GM12873 (cell line): ENCODE measurements at regions not wholly inside any gene's neighbourhood (a gene's known extent, or its start where the extent isn't known, plus 50 kb on each side); places are given as distances from the start of the nearest gene placed in this dataset.

Source experiments
- TF ChIP-seq, protein P1 (sequence below): IDR thresholded peaks from 2 replicates; pipeline ENCODE4 v1.5.1; 2012; ENCODE audit warnings: low read depth, mild to moderate bottlenecking, moderate library complexity, low read length, control low read depth; ENCODE audit not compliant: insufficient read depth; ENCODE audit errors: missing control alignments

DNA sequence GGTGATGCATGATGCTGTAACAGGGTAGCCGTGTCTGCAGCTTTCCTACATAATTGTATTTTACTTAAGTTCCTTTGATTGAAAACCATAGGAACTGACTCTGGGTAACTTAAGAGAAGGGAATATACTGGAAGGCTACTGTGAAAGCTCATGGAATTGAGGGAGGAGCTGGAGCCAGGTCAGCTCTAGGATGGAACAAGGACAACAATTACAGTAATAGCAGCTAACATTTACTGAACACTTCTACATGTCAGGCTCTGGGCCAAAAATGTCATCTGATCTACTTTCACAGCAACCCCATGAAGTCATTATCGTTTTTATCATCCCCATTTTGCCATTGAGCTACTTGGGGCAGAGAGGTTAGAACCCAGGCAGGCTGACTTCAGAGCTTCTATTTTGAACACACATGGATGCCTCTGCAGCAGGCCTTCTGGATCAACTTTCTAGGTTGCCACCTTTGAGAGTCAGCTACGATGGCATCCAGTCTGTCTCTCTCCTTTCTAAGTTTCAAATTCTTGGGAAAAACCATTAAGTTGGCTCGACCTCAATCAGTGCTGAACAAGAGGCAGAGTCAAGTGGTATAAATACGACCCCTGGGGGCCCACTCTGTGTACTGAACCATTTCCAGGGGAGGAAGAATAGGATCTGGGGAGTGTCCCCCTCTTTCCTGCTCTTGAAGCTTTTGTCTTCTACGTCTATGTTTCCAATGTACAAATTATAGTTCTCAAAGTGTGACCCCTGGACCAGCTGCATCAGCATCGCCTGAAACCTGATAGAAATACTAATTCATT lies 272.3 kb upstream of the PLPP4 start:
- TF ChIP-seq, protein P1, sequence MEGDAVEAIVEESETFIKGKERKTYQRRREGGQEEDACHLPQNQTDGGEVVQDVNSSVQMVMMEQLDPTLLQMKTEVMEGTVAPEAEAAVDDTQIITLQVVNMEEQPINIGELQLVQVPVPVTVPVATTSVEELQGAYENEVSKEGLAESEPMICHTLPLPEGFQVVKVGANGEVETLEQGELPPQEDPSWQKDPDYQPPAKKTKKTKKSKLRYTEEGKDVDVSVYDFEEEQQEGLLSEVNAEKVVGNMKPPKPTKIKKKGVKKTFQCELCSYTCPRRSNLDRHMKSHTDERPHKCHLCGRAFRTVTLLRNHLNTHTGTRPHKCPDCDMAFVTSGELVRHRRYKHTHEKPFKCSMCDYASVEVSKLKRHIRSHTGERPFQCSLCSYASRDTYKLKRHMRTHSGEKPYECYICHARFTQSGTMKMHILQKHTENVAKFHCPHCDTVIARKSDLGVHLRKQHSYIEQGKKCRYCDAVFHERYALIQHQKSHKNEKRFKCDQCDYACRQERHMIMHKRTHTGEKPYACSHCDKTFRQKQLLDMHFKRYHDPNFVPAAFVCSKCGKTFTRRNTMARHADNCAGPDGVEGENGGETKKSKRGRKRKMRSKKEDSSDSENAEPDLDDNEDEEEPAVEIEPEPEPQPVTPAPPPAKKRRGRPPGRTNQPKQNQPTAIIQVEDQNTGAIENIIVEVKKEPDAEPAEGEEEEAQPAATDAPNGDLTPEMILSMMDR: no peak

DNA sequence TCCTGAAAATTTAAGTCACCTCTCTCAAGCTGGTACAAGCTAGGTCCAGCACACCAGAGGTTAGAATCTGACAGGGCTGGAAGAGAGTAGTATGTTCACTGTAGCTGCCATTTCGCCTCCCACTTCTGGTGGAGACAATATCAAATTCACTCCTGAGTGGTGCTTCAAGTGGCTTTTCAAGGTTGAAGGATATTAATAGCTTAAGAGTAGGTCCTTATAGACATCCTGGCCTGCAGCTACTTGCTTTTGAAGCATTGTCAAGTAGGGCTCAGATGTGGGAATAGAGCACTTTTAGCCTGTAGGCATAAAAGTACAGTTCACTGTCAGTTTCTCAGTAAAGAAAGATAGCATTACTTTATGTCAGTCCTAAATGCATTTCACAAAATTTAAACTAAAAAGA lies 270.5 kb upstream of the PLPP4 start:
- TF ChIP-seq, protein P1: no peak

DNA sequence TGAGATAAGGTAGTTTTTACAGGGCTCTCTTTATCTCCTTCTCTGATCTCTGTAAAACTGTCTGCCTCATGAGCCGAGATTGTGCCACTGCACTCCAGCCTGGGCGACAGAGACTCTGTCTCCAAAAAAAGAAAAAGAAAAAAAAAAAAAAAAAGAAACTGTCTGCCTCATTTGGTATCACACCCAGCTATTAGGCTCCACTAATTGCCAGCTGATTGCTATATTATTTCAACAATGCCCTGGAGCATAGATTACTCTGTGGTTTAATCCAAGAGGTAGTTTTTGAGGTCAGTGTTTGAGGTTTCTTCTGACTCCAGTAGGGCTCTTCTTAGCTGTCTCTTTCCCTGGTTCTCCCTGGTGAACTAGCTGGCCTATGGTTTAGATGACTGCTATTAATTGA lies 268.1 kb upstream of the PLPP4 start:
- TF ChIP-seq, protein P1: no peak

DNA sequence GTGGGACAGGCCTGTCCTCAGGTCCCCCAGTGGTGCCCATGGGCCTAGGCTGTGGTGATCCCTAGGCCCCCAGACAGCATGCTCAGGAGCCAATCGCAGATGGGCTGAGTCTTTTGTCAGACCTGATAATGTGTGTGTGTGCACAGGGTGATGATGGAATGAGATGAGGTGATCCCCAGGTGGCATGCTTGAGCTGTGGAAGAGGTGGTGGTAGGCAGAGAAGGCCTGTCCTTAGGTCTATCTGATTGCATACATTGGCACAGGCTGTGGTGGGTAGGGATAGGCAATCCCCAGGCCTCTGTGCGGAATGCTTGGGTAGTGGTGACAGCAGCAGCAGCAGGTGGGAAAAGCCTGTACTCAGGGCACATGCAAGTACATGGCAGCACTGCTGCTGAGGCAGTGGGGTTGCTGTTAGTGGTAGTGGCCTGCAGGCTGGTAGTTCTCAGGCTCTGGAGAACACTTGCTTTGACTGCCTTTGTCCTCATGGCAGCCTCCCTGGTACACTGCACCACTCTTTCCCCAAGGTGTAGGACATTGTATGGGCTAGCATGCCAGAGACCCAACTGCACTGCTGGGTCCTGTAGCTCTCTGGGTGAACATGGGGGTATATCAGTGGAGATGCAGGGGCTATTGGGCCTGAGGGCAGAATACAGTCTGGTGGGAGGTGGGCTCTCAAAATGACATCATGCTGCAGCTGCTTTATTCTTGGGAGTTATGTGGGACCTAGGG lies 260.9 kb upstream of the PLPP4 start:
- TF ChIP-seq, protein P1: no peak

DNA sequence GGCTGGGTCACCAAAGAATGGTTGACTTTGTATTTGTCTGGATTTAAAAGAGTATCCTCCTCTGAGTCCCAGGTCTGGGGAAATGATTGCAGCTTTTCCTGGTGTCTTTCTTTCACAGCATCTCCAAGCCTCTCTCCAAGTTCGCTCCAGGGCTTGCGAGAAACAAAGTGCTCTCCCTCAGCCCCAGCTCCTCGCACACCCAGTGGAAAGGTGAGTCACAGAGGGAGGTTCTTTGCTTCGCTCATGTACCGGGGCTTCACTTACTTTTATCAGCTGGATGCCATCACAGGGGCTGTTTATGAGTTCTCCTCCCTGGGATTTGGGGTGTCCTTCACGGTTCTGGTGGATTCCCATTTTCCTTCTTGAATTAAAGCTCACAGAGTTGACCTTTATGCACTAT lies 252.2 kb upstream of the PLPP4 start:
- TF ChIP-seq, protein P1: no peak

DNA sequence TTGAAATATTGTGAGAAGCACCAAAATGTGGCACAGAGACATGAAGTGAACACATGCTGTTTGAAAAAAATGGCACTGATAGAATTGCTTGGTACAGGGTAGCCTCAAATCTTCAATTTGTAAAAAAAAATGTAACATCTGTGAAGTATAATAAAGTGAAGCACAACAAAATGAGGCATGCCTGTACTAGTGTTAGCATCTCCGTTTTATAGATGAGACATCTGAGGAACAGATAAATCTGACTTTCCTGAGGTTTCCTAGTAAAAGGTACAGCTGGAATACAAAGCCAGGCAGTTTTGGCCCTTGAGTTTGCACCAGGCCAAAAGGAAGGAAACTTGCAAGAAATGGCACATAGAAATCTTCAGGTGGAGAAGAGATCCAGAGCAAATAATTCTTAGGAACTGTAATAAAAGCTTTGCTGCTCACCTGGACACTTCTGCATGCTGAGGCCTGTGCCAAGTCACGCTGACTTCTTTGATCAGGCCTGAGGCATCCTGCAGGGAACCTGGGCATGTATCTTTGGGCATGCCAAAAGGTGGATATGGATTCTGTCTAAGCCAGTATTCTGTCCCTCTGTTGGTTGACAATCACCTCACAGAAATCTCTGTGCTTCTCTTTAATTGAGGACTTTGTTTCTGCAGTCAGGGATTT lies 251.5 kb upstream of the PLPP4 start:
- TF ChIP-seq, protein P1: no peak

DNA sequence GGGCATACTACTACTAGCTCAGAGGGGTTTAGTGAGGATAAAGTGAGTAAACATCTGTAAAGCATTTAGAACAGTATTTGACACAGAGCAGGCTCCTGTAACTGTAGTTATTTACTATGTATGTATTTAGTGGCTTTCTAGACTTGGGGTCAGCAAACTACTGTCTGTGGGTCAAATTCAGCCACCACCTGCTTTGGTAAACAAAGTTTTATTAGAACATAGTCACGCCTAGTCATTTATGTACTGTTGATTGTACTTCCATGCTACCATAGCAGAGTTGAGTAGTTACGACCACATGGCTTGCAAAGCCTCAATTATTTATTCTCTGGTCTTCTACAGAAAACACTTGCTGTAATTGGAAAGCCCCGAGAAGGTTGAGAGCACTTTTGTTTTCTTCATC lies 248.5 kb upstream of the PLPP4 start:
- TF ChIP-seq, protein P1: no peak
